DOHH2 (cell line): ENCODE measurements at regions not wholly inside any gene's neighbourhood (a gene's known extent, or its start where the extent isn't known, plus 50 kb on each side); places are given as distances from the start of the nearest gene placed in this dataset.

Source experiments
- CTCF ChIP-seq: fragments of 200-600 bp; sonication (generic); IDR thresholded peaks from one replicate; pipeline ENCODE4 v1.5.1; 2014; ENCODE audit warnings: antibody characterized with exemption, mild to moderate bottlenecking, low read depth, low read length; ENCODE audit not compliant: poor library complexity, severe bottlenecking
- EZH2phosphoT487 ChIP-seq: fragments of 200-600 bp; sonication (generic); IDR thresholded peaks from 2 replicates; pipeline ENCODE4 v1.6.1; 2017; ENCODE audit warnings: borderline replicate concordance, mild to moderate bottlenecking, antibody characterized with exemption, low read length, moderate library complexity, mixed read lengths

DNA sequence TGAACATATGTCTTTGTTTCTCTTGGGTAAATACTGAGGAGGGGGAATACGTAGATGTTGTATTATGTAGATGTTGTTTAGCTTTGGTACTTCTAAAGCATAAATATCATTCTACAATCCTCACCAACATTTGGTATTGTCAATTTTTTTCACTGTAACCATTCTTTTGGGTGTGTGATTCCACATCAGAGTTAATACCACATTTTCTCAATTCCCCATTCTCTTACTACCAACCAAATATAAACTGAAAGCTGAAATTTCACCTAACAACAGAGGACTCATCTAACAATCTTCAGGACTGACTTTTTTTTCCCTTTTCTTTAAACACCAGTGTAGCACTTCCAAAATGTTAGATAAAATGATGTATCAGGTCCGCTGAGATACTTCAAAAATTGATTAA is 120.7 kb upstream of the RIOK3 start:
- TF ChIP-seq CTCF (no peak), EZH2phosphoT487 (no peak)
